Gastrocnemius medialis (tissue), 4 donors: ENCODE measurements at regions not wholly inside any gene's neighbourhood (a gene's known extent, or its start where the extent isn't known, plus 50 kb on each side); places are given as distances from the start of the nearest gene placed in this dataset.
"Not testable (repeated sequence)": the region's sequence is repeated elsewhere in the genome, so short reads cannot be mapped to it uniquely, and the experiment has no call there.

ENCODE experiments used
- ATAC-seq, 2 donors: fragments of 150-250 bp; one replicate each; pipeline ENCODE4 v1.9.1; 2016
- DNase-seq, 2 donors: peaks; one replicate each; pipeline ENCODE4 v3.0.0-alpha.2; 2019
- H3K27ac ChIP-seq, 4 donors: fragments of 200-600 bp; sonication (generic); 1 replicate in 1 of 4; 2 replicates in 3 of 4; pipeline ENCODE4 v1.5.1; 2016 to 2018; ENCODE audit warnings: mild to moderate bottlenecking in 2 of 4, moderate library complexity in 1 of 4
- H3K27me3 ChIP-seq, 3 donors: fragments of 200-600 bp; sonication (generic) in 2 of 3; 1 replicate in 1 of 3; 2 replicates in 2 of 3; pipeline versions ENCODE4 v1.5.1 to v1.6.0; 2016 to 2019; ENCODE audit warnings: mild to moderate bottlenecking in 1 of 3, moderate library complexity in 1 of 3
- H3K36me3 ChIP-seq, 2 donors: fragments of 200-600 bp; sonication (generic) in 1 of 2; one replicate each; pipeline ENCODE4 v1.5.1; 2017 to 2018
- H3K4me1 ChIP-seq, 2 donors: fragments of 200-600 bp; sonication (generic) in 1 of 2; one replicate each; pipeline ENCODE4 v1.5.1; 2016 to 2017; ENCODE audit warnings: mild to moderate bottlenecking in 2 of 2
- H3K4me3 ChIP-seq, 4 donors: fragments of 200-600 bp; sonication (generic) in 3 of 4; 1 replicate in 1 of 4; 2 replicates in 3 of 4; pipeline ENCODE4 v1.5.1; 2016 to 2019; ENCODE audit warnings: mild to moderate bottlenecking in 2 of 4
- H3K9me3 ChIP-seq, 3 donors: fragments of 200-600 bp; sonication (generic) in 2 of 3; 1 replicate in 1 of 3; 2 replicates in 2 of 3; pipeline ENCODE4 v1.5.1; 2016 to 2019
- POLR2A ChIP-seq, 2 donors: fragments of 450-650 bp; IDR thresholded peaks; one replicate each; pipeline ENCODE4 v1.6.1; 2017; ENCODE audit warnings: antibody characterized with exemption in 2 of 2, mild to moderate bottlenecking in 2 of 2, moderate library complexity in 2 of 2
- in situ Hi-C, 4 donors: fragments of 200-750 bp; cut with MboI; loops; one replicate each; pipeline versions ENCODE4 v1.15.0 to v1.8.0; 2017; ENCODE audit warnings: low sequenced_read_pairs in 4 of 4
- intact Hi-C: fragments of 100-400 bp; cut with DNase I; formaldehyde crosslinking; loops from one replicate; pipeline ENCODE4 v1.15.1; 2023; ENCODE audit warnings: low total_unique reads
- TF ChIP-seq, protein P1 (sequence below), 5 experiments: fragments of 450-650 bp in 3 of 5; fragments of 200-600 bp in 2 of 5; sonication (generic) in 2 of 5; IDR thresholded peaks in 4 of 5; conservative IDR thresholded peaks in 1 of 5; 1 replicate in 4 of 5; 2 replicates in 1 of 5; pipeline ENCODE4 v1.5.1; 2016 to 2019; ENCODE audit warnings: antibody characterized with exemption in 5 of 5, mild to moderate bottlenecking in 3 of 5, moderate library complexity in 3 of 5

DNA sequence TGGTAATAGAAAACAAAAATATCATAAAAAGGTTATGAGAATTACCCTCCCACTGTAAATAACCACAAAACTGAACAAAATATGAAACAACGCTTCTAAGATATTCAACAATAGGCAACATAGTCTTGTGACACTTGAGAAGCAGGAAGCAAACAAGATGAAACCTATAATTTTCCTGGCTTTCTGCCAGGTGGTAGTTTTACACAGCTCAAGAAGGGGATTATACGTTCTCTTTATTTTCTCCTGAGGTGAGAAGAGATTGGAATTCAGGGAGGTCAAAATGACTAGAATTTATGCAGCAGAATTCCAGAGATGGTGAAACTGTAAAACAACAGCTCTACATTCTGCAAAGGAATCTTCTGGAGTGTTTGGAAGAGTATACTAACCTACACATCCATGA lies 186.0 kb downstream of the HHIP start:
- Histone ChIP-seq H3K27ac (no peak overlapping the region), H3K4me1 (no peaks in the 10 kb centered on the region), H3K36me3 (no peaks in the 10 kb centered on the region), H3K4me3 (no peak overlapping the region), H3K9me3 (peaks cover 0 to 5% (median 0%) of the 10 kb centered on the region in 3 donors), H3K27me3 (no peaks in the 10 kb centered on the region)
- intact Hi-C loops = no loop called here
- in situ Hi-C loops = no loop called here
- TF ChIP-seq, protein P1, sequence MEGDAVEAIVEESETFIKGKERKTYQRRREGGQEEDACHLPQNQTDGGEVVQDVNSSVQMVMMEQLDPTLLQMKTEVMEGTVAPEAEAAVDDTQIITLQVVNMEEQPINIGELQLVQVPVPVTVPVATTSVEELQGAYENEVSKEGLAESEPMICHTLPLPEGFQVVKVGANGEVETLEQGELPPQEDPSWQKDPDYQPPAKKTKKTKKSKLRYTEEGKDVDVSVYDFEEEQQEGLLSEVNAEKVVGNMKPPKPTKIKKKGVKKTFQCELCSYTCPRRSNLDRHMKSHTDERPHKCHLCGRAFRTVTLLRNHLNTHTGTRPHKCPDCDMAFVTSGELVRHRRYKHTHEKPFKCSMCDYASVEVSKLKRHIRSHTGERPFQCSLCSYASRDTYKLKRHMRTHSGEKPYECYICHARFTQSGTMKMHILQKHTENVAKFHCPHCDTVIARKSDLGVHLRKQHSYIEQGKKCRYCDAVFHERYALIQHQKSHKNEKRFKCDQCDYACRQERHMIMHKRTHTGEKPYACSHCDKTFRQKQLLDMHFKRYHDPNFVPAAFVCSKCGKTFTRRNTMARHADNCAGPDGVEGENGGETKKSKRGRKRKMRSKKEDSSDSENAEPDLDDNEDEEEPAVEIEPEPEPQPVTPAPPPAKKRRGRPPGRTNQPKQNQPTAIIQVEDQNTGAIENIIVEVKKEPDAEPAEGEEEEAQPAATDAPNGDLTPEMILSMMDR (IDR thresholded peaks at IDR 0.05 in 4 of 5, conservative IDR thresholded peaks at IDR 0.05 in 1 of 5) = no peak
- DNase-seq (no peak), ATAC-seq (no peak)

DNA sequence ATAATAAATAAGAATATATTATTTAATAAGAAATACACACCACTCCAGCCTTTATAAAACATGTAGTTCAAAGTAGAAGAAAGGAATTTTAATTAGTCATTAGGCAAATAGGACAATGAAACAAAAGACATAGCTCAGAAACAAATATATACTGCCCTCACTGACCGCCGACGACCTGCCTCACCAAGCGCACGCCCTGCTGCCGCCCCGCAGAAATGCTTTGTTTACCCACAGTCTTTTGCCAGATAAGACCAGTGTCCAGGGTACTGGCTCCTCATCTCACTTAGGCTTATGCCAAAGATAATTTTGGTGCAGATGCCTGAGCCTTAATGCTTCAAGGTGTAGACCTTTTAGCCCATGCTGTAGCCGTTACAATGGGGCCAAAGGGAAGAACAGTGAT lies 199.5 kb downstream of the HHIP start:
- no peak overlapping the region for H3K4me3 ChIP-seq
- DNase-seq (no peak), ATAC-seq (no peak)
- H3K9me3 ChIP-seq = peaks cover 0 to 5% (median 0%) of the 10 kb centered on the region in 3 donors
- no peak for TF ChIP-seq POLR2A (IDR thresholded peaks at IDR 0.05)
- TF ChIP-seq, protein P1 (IDR thresholded peaks at IDR 0.05 in 4 of 5, conservative IDR thresholded peaks at IDR 0.05 in 1 of 5) = no peak
- no peaks in the 10 kb centered on the region for H3K4me1 ChIP-seq
- H3K36me3 ChIP-seq = no peaks in the 10 kb centered on the region
- no peak overlapping the region for H3K27ac ChIP-seq
- in situ Hi-C loops = no loop called here
- H3K27me3 ChIP-seq = no peaks in the 10 kb centered on the region
- intact Hi-C loops = no loop called here

DNA sequence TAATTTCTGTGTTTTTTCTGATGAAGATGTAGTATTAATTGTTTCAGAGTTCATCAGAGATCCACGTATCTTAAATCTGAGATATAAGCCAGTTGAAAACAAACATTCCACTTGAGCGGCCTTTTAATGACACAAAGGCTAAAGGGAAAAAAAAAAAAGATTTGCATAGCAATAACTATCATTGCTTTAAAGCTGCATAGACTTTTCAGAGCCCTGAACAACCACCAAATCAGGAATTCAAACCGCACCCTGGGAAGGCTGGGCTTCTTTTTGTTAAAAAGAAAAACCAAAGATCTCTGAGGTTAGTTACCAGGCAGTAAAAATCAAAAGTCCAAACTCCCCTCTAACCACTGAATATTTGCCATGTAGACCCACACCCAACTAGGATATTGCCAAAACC lies 206.0 kb downstream of the HHIP start:
- DNase-seq (no peak), ATAC-seq (no peak)
- no peaks in the 10 kb centered on the region for H3K36me3 ChIP-seq
- no peaks in the 10 kb centered on the region for H3K4me1 ChIP-seq
- intact Hi-C loops = no loop called here
- no peaks in the 10 kb centered on the region for H3K9me3 ChIP-seq
- in situ Hi-C loops = no loop called here
- no peak overlapping the region for H3K4me3 ChIP-seq
- H3K27me3 ChIP-seq = no peaks in the 10 kb centered on the region
- no peak overlapping the region for H3K27ac ChIP-seq
- TF ChIP-seq POLR2A (IDR thresholded peaks at IDR 0.05) = no peak
- TF ChIP-seq, protein P1 (IDR thresholded peaks at IDR 0.05 in 4 of 5, conservative IDR thresholded peaks at IDR 0.05 in 1 of 5) = no peak

DNA sequence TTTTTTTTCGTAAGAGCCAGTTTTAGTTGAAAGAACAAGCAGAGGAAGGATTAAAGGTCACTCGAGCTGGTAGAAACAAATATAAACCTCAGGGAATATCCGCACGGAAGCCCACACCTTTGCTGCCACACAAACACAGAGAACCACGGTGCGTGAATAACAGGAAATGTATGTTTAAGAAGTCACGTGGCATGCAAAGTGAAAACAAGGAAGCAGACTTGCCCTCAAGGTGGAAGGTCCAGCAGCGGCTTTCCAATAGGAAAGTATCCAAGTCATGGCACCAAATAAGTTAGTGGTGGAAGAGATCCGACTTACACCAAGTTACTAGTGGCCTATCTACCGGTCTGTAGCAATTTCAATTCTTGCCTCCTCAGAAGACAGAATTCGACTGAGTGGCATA lies 215.5 kb downstream of the HHIP start:
- no peak for ATAC-seq
- no peaks in the 10 kb centered on the region for H3K9me3 ChIP-seq
- intact Hi-C loops = no loop called here

DNA sequence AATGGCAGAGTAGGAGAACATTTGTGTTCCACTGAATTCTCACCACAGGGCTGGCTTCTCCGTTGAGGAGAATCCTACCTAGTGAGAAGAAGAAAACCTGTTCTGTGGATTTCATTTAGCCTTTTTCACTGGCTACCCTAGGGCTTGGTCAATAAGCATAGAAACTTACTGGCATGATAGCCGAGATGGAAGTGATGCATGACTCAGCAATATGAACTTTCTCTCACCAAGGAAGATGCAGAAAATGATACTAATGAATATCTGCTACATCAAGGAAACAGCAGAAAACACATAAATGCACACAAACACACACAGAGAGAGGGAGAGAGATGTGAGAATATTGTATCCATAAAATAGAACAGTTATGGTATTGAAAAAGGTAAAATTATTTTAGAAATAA lies 216.3 kb downstream of the HHIP start:
- no peak for TF ChIP-seq POLR2A (IDR thresholded peaks at IDR 0.05)
- TF ChIP-seq, protein P1 (IDR thresholded peaks at IDR 0.05 in 4 of 5, conservative IDR thresholded peaks at IDR 0.05 in 1 of 5) = no peak
- Histone ChIP-seq H3K9me3 (no peaks in the 10 kb centered on the region), H3K27me3 (no peaks in the 10 kb centered on the region), H3K4me1 (peaks cover 0 to 4% of the 10 kb centered on the region in 2 donors), H3K27ac (no peak overlapping the region), H3K4me3 (no peak overlapping the region), H3K36me3 (no peaks in the 10 kb centered on the region)
- in situ Hi-C loops (no loop called here), intact Hi-C loops (no loop called here)
- no peak for DNase-seq
- ATAC-seq = no peak

More for the DNA sequence above, 215.5 kb downstream of the HHIP start:
- DNase-seq = no peak
- Histone ChIP-seq H3K27me3 (no peaks in the 10 kb centered on the region), H3K4me3 (peak overlapping the region in 1 of 4 donors; percentile 16), H3K27ac (no peak overlapping the region), H3K4me1 (peaks cover 0 to 4% of the 10 kb centered on the region in 2 donors), H3K36me3 (no peaks in the 10 kb centered on the region)
- in situ Hi-C loops = no loop called here
- TF ChIP-seq, protein P1 (IDR thresholded peaks at IDR 0.05 in 4 of 5, conservative IDR thresholded peaks at IDR 0.05 in 1 of 5) = no peak
- no peak for TF ChIP-seq POLR2A (IDR thresholded peaks at IDR 0.05)

DNA sequence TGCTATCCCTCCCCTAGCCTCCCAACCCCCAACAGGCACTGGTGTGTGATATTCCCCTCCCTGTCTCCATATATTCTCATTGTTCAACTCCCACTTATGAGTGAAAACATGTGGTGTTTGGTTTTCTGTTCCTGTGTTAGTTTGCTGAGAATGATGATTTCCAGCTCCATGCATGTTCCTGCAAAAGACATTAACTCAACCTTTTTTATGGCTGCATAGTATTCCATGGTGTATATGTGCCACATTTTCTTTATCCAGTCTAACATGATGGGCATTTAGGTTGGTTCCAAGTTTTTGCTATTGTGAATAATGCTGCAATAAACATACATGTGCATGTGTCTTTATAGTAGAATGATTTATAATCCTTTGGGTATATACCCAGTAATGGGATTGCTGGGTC lies 218.9 kb downstream of the HHIP start:
- H3K9me3 ChIP-seq, H3K36me3 ChIP-seq, H3K4me3 ChIP-seq, in situ Hi-C loops, ATAC-seq, H3K27me3 ChIP-seq, H3K4me1 ChIP-seq, intact Hi-C loops, H3K27ac ChIP-seq, DNase-seq: not testable (repeated sequence)
